Suppressor macrophage treated with lipopolysaccharide for 1 hour (primary cell): ENCODE measurements at regions not wholly inside any gene's neighbourhood (a gene's known extent, or its start where the extent isn't known, plus 50 kb on each side); places are given as distances from the start of the nearest gene placed in this dataset.
A peak's percentile ranks its signal among the peaks of the same experiment; 100 is the strongest.

Experiments used
- DNase-seq, 3 donors: peaks; one replicate each; pipeline ENCODE4 v3.0.0-alpha.2; 2020 to 2022

DNA sequence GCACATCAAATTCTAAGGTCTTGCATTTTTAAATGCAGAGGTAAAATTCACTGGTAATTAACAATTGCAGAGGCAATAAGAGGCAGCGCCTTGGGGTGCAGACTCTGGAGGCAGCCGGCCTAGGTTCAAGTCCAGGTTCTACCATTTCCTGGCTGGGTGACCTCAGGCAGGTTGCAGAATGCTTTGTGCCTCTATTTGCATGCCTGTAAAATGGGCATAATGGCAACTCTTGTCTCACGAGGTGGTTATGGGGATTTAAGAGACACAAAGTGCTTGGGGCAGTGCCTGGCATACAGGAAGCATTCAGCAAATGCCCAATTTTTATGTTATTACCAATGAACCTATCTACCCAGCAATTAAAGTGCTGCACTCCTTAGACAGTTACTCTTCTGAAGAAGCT is 180.0 kb upstream of the LHX5 start:
- no peak for DNase-seq

DNA sequence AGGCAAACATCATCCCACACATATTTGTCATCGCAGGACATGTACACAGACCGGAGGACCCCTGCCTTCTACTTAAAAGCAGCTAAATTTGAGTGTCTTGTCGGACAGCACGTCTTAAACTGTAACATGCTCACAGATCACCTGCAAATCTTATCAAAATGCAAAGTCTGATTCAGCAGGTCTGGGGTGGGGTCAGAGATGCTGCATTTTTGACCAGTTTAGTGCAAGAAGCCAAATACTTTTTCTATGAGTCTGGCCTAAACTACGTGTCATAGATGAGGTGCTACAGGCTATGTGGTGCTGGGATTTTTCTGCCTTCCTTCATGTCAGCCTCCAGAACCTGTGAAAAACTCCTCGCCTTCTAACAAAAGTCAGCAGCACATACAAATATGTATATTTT is 178.8 kb upstream of the LHX5 start:
- DNase-seq: no peak

DNA sequence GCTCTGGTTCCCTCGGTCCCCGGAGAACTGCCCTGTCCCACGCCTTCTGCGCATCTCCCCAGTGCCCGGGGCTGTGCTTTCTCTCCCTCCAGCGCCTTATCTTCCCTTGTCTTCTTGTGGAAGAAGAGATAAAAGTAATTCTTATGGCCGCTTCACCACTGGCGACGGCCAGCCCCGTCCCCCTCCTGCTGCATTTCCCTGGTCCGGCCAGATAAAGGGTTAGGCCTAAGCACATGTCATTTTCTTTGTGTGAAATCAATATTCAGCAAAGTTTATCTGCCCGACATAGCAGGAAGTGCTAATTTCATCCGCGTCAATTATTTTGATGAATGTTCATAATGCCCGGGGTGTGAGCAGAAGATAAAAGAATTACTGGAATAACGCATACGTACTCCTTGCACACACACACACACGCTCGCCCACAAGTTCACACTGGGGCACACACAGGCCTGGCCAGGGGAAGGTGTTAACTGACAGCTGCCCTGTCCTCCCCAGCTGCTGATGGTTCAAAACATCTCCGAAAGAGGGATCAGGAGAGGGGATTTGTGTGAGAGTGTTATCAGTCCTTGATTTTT is 177.7 kb upstream of the LHX5 start:
- DNase-seq: no peak

DNA sequence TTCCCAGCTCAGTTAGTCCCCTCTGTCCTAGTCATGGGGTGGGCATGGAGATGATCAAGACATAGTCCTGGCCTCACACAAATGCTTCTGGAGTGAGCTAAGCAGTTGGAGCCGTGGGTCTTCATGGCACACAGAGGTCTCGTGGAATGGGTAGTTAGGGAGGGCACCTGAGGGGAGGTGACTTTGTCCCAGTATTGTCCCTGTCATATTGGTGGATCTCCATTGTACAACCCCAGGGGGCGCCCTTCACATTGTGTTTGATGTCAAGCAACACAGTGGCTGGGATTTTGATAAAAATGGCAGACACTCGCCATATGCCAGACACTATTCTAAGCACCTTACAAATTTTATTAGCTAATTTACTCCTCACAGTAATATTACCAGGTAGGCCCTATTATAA is 175.4 kb upstream of the LHX5 start:
- DNase-seq: peak in 2 of 3 donors; percentile 3 to 31

DNA sequence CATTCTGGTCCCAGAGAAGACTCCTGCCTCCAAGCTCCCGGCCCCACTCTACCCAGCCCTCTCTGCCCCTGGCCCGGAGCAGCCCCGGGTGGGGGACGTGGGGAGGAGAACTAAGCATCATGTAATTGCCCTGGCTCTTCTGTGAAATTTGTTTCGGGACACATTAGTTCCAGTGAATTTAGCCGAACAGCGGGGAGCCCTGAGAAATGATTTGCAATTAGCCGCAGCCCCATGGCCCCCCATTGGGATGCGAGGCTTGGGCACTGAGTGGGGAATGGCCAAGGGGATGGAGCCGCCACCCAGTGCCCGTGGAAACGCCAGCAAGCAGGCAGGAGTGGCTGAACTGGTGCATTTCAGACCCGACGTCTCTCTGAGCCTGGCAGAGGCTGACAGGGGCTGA is 173.9 kb upstream of the LHX5 start:
- DNase-seq: no peak

DNA sequence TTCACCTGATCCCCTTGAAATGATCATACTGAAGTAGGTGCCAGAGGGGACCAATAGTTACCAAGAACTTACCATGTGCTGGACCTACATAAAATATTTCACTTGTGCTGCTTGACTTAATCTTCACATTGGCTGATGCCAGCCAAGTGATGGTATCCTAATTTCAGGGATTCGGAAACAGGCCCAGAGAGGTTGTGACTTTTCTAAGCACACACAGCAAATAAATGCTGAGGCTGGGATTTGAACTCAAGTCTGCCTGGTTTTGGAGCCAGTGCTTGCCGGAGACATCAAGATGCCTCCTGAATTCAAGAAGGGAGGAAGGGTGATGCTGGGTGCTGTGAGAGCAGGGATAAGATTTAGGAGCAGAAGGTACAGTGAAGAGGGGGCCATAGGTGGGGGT is 173.5 kb upstream of the LHX5 start:
- DNase-seq: no peak

DNA sequence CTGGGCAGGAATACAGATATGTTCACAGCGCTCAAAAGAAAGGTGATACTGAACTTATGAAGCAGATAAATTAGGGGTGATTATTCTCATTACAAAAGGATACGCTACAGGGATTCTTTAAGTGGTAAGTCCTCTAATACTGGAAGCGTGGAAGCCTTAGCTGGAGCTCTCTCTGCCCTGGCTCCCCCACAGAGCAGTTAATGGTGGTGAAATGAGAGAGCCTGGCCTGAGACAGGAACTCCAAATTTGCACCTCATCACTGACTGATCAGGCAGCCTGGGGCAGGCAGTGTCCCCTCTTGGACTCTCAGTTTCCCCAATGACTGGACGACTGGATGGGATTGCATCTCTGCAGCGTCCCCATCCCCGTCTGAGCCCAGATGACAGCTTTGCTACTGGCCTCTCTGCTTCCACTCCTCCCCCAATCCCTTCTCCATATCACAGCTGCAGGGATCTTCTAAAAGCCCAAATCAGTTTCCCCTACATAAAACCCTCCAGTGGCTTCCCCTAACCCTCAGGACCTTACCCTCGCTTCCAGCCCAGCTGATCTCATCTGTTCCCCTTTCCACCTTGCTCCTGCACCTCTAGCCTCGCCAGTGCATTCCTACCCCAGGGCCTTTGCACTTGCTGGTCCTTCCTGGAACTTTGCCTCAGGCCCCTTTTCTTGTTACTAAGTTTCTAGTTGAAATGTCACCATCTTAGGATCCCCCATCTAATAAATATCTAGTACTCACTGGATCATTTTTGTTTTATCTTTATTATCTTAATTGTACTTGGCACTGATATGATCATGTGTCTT is 171.7 kb upstream of the LHX5 start:
- no peak for DNase-seq

DNA sequence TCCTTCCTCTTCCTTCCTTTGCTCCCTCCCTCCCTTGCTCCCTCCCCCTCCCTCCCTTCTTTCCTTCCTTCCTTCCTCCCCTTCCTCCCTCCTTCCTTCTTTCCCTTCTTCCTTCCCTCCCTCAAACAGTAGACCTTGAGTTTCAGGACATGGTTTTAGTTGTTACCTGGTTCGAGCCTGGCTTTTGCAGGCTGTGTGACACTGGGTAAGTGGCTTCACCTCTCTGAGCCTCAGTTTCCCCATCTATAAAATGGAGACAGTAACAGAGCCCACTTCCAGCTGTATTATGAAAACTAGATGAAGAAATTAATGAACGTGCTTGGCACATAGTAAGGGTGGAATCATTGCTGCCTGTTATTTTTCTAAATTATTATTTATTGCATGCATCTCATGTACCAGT is 171.0 kb upstream of the LHX5 start:
- DNase-seq: no peak

DNA sequence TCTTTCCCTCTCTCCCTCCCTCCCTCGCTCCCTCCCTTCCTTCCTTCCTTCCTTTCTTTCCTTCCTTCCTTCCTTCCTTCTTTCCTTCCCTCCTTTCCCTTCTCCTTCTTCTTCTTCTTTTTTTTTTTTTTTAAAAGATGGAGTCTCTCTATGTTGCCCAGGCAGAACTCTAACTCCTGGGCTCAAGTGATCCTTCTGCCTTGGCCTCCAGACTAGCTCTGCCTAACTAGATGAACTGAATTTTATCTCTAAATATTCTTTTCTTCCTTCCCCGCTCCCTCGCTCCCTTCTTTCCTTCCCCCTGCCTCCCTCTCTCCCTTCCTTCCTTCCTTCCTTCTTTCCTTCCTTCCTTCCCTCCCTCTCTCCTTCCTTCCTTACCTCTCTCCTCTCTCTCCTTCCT is 170.5 kb upstream of the LHX5 start:
- no peak for DNase-seq

DNA sequence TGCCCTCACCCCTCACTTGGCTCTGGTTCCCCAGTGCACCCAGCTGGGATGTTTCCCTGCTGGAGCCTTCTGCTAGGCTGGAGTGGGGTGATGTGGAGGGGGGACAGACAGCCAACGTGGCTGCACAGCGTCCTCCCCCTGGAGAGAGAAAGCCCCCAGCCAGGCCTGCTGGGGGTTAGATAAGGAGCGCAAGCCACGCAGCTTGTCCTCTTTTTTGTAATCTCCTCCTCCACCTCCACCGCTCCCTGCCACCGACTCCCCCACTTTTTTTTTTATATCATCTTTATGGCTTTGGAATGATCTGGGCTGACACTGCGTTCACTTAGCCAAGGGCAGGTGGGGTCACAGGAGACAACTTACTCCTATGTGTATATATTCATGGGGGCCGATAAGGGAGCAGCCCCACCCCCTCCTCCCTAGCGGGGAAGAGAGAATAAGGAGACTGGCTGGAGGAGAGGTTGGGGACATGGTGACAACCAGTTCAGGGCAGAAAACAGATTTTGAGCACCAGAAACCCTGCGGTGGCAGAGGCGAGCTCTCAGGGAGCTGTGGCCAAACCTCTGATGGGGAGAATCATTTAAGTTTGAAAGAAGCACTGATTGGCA is 169.9 kb upstream of the LHX5 start:
- no peak for DNase-seq

DNA sequence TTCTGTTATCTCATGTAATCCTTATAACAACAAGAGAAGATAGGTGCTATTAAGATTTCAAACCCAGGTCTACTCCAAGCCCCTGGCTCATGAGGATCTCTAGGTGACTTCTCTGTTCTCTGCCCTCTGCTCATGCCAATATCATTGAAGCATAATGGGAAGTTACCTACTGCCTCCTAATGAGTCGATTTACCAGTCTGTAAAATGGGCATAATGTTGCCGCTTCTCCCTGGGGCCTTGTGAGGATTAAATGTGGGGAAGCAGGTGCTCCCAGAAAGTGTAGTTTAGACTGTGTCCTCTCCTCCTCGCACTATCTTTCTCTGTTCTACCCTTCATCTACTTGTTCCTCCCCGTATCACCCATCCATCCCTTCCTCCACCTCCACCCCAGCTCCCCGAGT is 169.2 kb upstream of the LHX5 start:
- no peak for DNase-seq

DNA sequence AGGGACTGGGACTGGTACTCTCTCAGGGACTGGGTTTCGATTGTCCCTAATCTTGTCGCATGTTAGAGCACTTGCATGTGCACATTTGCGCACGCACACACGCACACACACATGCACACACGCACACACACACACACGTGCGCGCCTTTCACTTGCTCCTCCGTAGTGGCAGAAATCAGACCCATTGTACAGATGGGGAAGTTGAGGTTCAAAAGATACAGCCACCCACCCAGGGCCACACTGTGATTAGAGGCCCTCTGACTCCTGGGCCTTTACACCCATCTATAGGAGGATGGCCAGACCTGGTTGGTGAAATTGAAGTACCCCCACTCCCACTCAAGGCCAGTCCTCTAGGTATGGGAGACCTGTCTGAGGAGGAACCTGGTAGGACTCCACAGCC is 167.8 kb upstream of the LHX5 start:
- no peak for DNase-seq

DNA sequence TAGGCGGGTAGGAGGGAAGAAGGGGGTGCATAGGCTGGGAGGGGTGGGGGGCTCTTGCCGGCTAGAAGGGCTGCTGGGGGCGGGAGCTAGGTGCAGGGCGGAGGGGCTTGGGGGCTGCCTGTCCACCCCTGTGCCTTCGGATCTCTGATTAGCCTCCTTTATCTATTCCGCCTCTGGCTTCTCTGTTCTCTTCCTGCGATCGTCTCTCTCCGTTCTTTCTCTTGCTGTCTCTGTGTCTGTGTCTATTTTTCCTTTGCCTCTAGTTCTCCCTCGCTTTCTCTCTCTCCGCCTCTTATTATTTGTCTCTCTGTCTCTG is 166.7 kb upstream of the LHX5 start:
- no peak for DNase-seq

DNA sequence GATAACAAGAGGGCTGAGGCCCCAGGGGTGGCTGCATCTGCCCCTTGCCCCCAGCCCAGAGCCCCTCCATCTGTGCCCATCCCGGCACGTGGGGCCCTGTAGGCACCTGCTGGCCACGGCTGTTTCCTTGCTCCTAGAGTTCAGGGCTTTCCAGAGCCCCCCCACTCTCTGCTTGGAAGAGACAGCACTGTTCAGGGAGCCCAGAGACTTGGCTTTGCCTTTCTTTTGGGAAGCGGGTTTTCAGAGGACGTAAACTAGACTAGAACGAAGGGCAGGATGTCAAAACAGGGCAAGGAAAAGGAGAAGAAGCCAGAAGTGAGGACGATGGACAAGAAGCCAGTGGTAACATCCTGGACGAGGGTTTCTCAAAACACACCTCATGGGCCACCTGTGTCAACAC is 163.3 kb upstream of the LHX5 start:
- no peak for DNase-seq

DNA sequence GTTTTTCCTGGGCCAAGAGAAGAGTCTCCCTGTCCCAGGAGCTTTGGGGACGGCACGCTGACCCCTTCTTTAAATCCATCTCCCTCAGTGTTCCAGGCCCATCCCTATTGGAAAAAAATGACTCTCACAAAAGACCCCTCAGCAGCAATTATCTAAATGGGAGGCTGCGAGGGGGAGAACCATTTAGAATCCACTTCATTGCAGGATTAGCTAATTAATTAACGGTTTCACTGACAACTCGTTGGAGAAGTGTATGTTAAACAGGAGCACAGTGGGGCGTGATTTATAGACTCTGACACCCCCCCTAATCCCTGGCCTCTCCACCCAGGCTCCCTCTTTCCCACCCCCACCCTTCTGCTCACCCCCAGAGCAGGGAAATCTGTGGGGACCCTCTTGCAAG is 162.8 kb upstream of the LHX5 start:
- no peak for DNase-seq

DNA sequence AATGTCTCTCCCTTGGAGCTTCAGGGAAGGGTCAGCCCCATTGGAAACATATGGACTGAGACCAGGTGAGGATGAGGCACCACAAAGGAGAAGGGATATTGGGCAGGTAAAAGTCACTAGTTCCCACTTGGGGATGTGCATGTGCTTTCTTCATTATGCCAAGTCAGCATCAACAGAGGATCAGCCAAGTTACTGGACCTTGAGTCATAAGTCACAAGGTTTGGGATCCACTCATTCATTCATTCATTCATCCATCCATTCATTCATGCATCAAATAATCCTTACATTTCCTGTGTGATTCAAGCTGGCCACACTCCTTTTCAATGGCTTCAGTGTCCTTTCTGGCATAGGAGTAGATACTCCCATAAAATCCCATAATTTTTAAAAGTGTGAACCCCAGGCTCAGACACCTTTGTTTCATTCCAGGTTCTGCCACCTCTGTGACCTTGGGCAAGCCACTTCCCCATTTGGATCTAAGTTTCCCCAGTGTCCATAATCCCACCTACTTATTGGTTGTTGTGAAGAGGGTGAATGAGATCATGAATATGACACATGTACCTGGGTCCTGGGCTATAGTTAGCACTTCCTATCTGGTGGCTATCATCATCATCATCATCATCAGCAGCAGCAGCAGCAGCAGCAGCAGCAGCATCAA is 162.1 kb upstream of the LHX5 start:
- no peak for DNase-seq

DNA sequence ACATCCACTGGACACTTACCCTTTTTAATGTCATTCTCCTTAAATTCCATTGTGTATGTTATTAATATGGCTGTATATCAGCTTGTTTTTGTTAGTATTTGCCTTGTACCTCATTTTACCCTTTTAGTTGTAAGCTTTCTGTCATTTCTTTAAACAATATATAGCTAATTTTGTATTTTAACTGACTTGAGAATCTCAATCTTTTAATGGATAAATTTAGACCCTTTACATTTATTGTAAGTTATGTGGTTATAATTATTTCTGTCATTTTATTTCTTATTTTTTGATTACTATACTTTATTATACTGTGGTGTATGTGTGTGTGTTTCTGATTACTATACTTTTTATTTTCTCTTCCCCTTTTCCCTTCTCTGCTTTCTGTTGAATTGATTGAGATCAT is 159.0 kb upstream of the LHX5 start:
- no peak for DNase-seq

DNA sequence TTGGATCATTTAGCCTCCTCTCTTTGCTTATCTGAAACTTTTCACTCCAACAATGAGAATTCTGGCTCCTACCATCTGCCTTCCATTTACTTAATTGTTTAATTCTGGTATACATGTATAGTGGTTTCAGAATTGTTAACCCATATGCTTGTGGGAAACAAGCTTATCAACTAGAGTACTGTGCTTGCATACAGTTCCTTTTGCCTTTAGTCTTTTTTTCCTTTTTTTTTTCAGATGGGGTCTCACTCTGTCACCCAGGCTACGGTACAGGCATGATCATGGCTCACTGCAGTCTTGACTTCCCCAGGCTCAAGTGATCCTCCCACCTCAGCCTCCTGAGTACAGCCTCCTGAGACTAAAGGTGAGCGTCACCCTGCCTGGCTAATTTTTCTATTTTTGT is 153.8 kb upstream of the LHX5 start:
- no peak for DNase-seq

DNA sequence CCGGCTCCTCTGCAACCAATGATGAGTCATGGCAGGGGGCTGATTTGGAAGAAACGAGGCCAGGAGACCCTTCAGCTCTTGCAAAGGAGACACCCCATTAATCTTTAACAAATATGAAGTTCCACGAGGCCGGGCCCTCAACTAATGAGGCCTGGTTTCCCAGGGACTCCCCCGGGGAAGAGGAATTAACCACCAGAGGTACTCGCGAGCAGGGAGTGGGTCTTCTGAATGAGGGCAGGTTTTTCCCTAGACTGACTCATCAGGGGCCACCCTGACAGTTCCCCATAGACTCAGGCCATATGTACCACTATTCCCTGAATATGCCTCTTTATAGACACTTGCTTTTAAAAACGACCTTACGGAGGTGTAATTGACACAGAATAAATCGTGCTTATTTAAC is 150.7 kb upstream of the LHX5 start:
- DNase-seq: peak in 1 of 3 donors; percentile 3

DNA sequence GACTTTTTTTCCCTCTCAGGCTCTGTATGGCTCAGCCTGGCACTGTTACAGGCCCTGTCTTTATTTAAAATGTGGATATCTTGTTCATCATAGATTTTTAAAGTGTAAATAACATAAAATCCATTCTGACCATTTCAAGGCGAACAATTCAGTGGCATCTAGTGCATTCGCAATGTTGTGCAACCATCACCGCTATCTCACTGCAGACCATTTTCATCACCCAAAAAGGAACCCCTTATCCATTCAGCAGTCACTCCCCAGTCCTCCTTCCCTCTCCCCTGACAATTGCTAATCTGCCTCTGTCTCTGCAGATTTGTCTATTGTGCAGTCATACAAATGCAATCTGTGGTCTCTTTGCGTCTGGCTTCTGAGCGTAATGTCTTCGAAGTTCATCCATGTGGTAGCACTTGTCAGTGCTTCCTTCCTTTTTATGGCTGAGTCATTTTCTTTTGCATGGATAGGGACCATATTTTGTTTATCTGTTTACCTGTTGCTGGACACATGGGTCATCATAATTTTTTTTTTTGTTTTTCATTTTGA is 148.8 kb upstream of the LHX5 start:
- no peak for DNase-seq

DNA sequence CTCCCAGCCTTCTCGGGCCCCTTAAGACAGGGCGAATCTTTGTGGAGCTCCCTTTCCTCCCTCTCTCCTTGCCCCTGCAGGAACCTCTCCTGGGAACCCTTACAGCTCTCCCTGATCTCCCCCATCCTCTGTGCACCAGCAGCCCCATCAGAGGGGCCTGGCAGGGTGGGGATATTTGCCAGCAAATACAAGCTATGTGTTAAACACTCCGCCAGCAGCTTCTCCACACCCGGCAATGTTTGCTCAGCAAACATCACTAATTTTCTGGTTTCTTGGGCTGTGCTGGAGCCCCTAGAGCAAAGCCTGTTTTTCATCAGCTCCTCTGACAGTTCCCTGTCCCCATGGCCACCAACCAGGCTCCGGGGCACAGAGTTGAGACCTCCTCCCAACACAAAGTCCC is 147.5 kb upstream of the LHX5 start:
- DNase-seq: no peak

DNA sequence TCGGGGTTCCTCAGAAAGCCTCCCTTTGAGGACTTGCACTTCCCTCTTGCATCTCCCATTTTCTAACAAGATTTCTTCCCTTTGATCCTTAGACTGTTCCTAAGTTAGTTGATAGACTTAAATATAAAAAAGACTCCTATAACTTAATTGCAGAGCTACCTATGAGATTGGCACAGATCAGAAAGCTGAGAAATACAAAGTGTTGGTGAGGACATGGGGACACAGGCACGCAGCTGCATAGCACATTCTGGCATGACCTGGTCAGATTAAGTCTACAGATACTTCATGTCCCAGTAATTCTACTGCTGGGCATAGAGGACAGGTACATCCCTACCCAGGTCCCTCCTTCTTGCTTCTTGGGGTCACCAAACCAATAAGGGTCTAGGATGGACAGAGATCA is 141.7 kb upstream of the LHX5 start:
- no peak for DNase-seq

DNA sequence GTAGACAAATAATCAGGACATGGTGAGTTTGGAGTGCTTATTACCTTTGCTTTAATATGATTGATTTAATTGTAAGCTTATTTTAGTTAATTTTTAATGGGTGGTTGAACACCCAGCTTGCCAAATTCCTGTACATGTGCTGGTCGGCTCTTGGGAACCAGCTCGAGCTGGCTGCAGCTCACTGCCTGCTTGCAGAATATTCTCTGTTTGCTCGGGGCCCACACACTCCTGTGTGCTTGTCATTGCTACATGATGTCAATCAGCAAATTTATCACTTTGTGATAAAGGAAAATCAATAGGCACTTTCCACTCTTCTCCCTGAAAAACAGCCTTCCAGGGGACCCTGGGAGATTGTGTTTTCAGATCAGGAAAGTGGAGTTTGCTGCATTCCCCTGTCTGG is 141.1 kb upstream of the LHX5 start:
- no peak for DNase-seq
